Daoy (cell line): ENCODE measurements at regions not wholly inside any gene's neighbourhood (a gene's known extent, or its start where the extent isn't known, plus 50 kb on each side); places are given as distances from the start of the nearest gene placed in this dataset.
"Not testable (repeated sequence)": the region's sequence is repeated elsewhere in the genome, so short reads cannot be mapped to it uniquely, and the experiment has no call there.

Experiments used
- DNase-seq: peaks from one replicate; pipeline ENCODE4 v3.0.0-alpha.2; 2015; ENCODE audit warnings: low read depth

- DNase-seq, result no peak
Observed at GRCh38 chr9:80775530-80775929, 913.8 kb downstream of the TLE1 start.

GRCh38 chr9:80771555-80772347, 917.6 kb downstream of the TLE1 start:
- no peak for DNase-seq

GRCh38 chr9:80763536-80763935, 925.8 kb downstream of the TLE1 start:
- DNase-seq, result no peak

GRCh38 chr9:80755586-80755985, 933.8 kb downstream of the TLE1 start:
- DNase-seq, result no peak

- not testable (repeated sequence) for DNase-seq
Observed at GRCh38 chr9:80747056-80747455, 942.3 kb downstream of the TLE1 start.

- DNase-seq, result no peak
Observed at GRCh38 chr9:80732506-80732905, 956.8 kb downstream of the TLE1 start.

DNA sequence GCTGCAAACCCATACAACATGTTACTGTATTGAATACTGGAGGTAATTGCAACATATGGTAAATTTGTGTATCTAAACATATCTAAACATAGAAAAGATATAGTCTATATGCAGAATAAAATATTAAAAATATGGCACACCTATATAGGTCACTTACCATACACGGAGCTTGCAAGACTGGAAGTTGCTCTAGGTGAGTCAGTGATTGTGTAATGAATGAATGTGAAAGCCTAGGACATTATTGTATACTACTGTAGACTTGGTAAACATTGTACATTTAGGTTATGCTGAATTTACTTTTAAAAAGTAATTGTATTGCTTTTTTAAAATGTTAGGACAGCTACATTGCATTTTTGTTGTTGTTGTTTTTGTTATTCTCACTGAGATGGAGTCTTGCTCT, 968.8 kb downstream of the TLE1 start:
- DNase-seq, result no peak

DNA sequence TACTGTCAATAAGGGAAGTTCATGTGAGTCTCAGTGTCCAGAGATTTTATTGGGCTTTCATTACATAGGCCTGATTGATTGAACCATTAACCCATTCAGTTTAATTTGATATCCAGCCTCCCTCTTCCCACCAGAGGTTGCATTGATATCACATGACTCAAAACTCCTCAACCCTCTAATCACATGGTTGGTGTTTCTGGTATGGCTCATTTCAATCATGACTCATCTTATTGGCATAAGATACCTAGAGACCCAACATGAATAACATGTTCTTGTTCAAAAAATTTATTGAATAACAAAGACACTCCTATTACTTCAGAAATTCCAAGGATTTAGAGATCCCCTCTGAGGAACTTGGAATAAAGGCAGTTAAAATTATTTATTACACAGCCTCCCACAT, 982.2 kb downstream of the TLE1 start:
- no peak for DNase-seq

DNA sequence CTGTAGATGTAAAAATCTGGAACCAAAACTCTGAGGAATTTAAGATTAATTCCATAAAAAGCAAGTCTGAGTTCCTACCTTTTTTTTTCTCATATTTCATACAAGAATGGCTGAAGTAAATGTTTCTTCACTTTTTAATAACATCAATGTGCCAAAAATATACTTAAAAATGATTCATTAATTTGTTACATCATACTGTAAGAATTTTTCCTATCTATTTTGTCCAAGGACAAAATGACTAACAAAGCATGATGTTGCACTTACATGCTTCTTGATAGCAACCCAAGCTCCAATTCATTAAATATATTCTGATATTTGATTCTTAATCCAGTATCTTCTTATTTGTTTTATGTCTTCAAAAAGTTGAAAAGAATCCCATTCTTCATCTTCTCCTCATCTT, 988.3 kb downstream of the TLE1 start:
- no peak for DNase-seq

GRCh38 chr9:80699511-80699998, 989.8 kb downstream of the TLE1 start:
- peak; percentile 1 for DNase-seq

DNA sequence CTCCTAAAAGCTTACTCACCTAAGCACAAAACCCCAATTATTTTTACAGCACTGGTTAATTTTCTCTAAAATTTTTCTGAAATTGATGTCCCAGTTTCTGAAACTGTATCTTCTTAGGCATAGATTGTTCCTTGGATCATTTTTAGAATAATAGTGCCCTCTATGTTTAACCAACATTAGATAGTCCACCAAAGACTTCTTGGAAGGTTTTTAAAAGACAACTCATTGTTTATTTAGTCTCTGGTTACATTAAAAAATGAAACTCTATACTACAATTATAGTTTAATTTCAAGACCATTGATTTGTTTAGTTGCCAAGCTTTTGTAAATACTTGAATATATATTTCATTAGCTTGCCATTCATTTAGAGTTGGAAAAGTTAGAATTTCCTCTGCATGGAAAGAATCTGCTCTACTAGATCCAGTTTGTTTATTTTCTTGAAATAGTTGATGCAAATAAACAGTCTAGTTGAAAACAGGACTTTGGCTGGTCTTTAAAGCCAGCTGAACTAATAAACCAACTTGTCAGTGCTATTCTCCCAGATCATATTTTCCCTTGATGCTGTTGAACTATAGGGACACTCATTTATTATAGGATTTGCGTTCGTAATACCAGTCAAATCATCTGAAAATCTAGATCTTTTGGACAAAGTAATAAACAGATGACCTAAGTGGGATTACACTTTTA, 990.5 kb downstream of the TLE1 start:
- DNase-seq, result no peak

DNA sequence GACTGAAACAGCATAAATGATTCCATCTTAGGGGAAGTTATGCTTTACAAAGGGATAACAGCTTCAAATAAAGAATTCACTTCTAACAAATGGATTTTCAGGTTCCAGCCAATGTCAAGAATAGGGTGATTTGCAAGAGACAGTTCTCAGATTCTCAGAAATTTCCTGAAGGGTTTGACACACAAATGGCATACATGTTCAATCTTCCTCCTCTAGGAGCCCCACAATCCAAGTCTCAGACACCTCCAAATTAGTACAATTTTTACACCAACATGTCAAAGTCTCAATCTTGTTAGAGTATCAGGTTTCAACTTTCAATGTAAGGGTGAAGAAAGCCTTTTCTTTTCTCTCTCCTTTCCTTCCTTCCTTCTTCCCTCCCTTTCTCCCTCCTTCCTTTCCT, 996.6 kb downstream of the TLE1 start:
- no peak for DNase-seq

GRCh38 chr9:80691229-80691628, 998.1 kb downstream of the TLE1 start:
- no peak for DNase-seq

DNA sequence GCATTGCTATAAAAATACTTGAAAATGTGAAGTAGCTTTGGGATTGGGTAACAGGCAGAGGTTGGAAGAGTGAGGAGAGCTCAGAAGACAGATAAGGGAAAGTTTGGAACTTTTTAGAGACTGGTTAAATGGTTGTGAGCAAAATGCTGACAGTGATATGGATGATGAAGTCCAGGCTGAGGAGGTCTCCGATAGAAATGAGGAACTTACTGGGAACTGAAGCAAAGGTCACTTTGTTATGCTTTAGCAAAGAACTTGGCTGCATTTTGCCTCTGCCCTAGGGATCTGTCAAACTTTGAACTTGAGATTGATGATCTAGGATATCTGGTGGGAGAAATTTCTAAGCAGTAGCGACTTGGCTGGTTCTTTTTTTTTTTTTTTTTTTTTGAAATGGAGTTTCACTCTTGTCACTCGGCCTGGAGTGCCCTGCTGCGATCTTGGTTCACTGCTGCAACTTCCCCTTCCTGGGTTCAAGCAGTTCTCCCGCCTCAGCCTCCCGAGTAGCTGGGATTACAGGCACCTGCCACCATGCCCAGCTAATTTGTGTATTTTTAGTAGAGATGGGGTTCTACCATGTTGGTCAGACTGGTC, 998.9 kb downstream of the TLE1 start:
- DNase-seq, result no peak

GRCh38 chr9:80679916-80680315, 1009.4 kb downstream of the TLE1 start:
- no peak for DNase-seq

DNA sequence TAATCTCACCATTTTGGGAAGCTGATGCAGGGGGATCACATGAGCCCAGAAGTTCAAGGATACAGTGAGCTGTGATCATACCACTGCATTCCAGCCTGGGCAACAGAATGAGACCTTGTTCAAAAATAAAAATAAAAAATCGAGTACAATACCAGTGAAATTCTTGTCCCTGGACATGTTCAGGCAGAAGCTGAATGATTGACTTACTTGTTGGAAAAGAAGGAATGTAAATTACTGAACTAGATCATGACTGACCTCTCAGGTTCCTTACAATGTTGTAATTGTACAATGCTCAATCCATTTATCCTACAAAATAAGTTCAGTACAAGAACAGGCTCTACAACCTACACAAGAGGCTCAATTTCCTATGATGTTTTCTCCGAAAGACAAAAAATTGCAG, 1010.4 kb downstream of the TLE1 start:
- DNase-seq, result no peak

DNA sequence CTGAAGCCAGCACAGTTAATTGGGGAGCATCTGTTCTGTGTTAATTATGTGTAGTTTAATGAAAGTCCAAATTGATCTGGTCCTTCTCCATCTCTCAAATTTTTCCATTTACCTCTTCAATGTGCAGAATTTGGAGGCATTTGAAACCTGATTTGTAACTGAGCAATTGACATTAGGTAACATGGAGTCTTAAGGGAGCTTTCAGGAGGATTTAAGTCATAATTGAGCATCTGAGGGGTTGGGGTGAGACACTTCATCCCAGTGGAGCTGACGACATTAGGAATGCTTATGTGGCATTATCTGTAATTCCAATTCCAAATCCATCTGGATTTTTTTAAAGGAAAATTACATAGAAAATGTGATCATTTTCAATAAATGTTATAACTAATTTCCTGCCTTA, 1015.9 kb downstream of the TLE1 start:
- DNase-seq, result no peak

DNA sequence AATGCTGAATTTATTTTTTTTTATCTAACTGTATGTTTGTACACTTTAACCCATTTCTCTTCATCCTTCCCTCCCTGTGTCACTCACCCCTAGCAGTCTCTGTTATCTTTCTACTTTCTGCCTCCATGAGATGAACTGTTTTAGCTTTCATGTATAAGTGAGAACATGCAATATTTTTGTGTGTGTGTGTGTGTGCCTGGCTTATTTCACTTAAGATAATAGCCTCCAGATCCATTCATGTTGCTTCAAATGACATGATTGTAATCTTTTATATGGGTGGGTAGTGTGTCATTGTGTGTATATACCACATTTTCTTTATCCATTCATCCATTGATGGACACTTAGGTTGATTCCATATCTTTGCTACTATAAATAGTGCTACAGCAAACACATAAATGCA, 1023.9 kb downstream of the TLE1 start:
- no peak for DNase-seq

DNA sequence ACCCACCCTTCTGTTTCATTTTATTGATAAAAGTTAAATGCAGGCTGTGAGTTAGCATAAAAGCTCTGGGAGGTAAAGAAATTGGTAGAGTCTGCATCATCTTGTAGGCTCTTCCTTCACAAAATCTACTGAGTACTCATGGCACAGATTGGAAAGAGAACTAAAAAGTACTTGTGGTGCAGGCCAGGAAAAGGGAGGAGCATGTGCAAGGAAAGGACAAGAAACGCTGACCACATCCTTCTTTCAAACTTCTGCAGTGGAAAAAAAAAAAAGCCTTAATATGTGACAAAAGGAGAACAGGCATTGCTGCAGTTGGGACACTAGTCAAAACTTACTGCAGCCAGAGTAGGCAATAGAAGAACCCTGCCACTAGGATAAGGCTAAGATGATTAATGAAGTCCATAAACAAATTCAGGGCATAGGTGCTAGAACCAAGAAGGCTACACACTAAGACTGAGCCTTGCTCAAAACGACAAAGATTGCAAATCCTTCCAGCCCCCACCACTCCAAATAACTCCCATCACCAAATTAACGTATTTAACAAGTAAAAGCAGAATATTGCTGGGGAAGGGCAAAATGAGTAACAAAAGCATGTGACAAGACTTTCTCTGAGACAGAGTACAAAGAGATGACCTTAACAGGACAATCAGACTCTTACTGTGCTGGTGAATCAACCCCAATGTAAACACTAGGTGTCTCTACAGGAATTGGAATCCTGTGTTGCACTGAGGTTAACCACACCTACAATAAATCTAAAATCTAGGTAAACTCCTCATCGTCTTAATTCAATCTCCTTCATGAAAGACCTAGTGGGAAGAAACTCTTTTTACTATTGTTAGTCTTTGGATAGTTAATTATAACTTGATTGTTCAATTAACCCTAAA, 1024.8 kb downstream of the TLE1 start:
- DNase-seq, result no peak

DNA sequence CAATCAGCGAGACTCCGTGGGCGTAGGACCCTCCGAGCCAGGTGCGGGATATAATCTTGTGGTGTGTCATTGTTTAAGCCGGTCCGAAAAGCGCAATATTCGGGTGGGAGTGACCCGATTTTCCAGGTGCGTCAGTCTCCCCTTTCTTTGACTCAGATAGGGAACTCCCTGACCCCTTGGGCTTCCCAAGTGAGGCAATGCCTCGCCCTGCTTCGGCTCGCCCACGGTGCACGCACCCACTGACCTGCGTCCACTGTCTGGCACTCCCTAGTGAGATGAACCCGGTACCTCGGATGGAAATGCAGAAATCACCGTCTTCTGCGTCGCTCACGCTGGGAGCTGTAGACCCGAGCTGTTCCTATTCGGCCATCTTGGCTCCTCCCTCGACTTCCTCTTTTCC, 1029.6 kb downstream of the TLE1 start:
- DNase-seq, result not testable (repeated sequence)

- peak; percentile 2 for DNase-seq
Observed at GRCh38 chr9:80651044-80651443, 1038.3 kb downstream of the TLE1 start.

DNA sequence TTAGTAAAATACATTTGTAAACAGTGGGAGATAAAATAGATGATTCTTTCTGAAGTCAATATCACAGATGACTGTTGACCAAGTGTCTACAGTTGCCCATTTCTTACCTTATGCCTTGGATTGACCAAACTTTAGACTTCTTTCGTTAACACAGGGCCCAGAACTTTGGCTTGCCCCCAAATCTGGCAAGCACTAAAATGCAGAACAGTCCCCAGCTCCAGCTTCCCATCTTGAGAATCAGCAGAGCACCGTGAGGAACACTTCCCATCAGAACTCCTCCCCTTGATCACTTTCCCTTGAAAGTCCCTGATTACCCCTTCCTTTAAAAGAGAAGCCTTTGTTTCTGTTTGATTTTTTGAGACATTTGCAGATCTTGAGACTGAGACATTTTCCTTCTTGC, 1039.9 kb downstream of the TLE1 start:
- DNase-seq, result no peak
